HG02870 (cell line): ENCODE measurements at regions not wholly inside any gene's neighbourhood (a gene's known extent, or its start where the extent isn't known, plus 50 kb on each side); places are given as distances from the start of the nearest gene placed in this dataset.

Source experiments
- ATAC-seq: cut with Tn5 transposase; IDR thresholded peaks from one replicate; pipeline ENCODE4 v1.9.1; 2021; ENCODE audit warnings: mild to moderate bottlenecking, moderate library complexity; ENCODE audit not compliant: unreplicated experiment

DNA sequence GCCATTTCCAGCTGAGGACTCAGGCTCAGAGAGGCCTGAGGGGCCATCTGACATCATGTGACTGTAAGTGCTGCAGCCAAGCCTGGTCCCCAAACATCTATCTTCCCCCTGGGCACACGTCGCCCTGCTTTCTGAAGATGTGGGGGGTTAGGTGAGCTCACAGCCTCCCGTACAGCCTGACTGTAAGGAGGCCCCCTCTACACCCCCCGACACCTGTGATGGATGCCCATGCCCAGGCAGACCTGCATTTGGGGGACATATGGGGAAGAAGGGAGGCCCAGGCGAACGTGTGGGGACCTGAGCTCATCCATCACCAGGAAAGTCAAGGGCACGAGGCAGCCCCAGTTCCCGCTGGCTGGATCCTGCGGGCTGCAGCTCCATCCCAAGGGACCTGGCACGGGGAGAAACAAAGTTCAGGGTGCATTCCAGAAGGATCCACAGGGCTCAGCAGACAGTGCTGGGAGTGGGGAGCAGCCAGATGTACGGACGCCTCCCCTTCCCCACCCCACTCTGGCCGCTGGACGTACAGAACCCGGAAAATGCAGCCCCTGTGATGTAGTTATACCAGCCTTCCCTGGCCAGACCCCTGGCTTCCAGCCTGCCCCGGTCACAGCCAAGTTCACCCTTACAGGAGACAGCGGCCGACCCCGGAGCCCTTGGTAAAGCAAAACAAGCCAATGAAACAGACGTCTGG is 1431.4 kb downstream of the BRD1 start:
- ATAC-seq = no peak

DNA sequence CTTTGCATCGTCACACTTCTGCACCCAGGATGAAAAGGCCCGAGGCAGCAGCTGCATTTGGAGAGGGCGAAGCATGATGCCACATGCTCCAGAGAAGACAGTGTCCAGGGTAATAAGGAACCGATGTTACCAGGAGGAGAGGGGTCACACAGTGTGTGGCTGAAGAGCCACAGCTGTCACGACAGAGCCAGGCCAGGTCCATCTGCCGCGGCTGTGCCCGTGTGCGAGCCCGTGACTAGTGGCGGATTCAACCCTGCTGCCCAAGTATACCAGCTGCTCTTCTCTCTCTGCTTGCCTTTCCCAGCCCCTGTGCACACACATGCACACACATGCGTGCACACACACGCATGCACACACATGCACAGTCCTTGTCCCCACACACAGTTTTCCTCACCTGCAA is 1432.5 kb downstream of the BRD1 start:
- ATAC-seq = no peak

DNA sequence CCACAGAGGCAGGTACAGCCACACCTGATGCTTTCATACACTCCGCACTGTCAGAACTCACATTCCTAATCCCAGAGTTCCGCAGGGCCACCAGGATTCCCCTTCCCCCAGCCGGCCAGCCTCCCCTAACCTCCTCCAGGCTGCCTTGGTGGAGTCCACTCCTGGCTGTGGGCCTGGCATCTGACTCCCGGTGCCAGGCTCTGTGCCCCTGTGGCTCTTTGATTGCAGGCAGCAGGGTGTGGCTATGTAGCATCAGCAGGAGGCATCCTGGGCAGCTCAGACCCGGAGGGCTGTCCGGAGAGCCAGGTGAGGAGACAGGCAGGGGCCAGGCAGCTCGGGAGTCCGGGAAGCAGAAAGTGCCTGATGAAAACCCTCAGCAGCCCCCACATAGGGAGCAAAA is 1432.9 kb downstream of the BRD1 start:
- no peak for ATAC-seq

DNA sequence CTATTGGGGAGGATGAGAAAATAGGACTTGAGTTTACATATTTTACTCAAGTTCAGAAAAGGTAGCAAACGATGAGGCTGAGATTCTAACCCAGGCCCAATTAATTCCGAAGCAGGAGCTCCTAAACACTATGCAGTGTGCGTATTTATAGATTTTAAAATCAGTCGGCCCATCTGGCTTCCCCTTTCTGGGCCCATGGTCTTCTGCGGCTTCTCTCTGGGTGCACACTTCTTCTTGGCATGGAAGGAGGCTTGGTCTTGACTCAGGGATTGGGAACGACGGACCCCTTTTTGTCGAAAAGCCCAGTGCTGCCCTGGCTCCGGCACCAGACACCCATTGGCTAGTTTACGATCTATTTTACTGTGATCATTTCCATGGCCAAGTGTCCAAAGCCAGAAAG is 1433.8 kb downstream of the BRD1 start:
- ATAC-seq = no peak

DNA sequence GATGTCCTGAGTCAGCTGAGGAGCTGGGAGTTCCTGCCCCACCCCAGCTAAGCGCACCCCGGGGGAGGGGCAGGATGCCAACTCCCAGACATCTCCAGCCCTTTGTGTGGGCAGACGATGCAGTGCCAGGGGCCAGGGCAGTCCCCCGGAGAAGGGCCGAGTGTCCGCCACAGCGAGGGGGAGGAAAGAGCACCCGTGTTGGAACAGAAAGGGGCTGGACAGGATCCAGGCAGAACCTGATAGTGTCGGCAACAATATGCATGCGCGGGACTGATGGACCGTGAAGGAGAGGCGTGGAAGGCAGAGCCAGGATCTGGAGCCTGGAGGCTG is 1434.7 kb downstream of the BRD1 start:
- no peak for ATAC-seq

DNA sequence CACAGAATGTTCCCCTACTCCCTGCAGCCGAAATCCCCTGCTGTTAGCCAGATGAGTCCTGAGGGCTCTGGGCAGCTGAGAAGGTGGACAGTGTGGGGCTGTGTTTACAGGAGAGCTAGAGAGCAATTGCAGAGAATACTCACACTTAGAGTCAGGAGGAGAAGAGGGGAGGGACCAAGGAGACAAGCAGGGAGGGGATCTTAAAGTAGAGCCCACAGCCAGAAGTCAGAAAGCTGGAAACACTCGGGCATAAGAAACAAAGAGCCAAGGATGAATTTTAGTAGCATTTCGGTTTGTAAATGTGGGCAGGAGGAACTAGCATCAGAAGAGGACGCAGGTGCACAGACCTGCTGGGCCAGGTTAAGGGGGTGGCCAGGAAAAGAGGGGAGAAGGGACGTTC is 1435.9 kb downstream of the BRD1 start:
- no peak for ATAC-seq

DNA sequence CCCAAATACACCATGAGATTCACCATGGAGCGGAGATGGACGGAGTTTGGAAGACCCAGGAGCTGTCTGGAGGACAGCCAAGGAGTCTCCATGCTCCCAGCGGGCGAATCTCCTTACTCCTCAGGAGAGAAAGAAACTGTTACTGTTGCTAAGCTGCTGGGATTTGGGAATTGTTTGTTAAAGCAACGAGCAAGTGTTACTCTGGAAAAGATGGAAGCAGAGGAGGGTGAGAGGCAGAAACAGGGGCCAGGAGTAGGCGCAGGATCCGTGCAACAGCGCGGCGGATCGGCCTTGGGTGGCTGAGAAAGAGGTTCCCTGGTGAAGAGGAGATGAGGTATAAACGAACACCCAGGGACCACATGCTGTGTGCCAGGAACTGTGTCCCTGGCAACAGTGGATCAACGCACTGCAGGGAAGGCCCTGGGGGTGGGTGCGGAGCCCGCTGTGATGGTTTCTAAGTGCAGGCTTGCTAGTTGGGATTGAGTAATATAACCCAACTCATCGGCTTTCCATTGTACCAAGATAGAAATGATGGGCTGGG is 1436.4 kb downstream of the BRD1 start:
- no peak for ATAC-seq

DNA sequence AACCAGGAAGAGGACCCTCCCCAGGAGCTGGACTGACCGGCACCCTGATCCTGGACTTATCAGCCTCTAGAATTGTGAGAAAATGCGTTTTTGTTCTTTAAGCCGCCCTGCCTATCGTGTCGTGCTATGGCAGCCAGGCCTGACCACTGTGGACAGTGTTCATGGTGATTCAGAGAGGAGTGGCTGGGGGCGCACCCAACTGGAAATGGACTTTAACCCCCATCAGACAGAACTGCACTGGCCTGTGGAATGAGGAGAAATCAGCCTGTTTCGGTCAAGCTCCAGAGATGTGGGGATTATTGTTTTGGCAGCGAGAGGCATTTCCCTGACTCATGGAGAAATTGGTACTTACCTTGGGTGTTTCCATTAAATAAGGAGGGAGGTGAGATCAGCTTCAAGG is 1437.8 kb downstream of the BRD1 start:
- no peak for ATAC-seq

DNA sequence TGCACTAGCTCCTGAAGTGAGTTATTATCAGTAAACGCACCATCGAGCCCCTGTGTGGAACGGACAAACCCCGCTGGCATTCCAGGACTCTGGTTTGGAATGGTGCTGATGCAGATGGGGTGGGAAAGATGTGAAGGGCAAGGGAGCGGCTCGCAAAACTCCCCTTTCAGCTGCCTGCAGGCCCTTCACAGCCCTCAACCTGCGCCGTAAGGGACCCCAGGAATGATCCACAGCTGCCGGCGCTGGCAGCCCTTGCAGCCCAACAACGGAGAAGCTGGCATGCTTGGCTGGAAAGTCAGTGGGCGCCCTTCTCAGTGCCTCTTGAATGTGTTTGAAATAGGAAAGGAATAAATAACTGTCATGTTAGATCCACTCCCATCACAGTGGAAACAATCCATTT is 1445.5 kb downstream of the BRD1 start:
- no peak for ATAC-seq

DNA sequence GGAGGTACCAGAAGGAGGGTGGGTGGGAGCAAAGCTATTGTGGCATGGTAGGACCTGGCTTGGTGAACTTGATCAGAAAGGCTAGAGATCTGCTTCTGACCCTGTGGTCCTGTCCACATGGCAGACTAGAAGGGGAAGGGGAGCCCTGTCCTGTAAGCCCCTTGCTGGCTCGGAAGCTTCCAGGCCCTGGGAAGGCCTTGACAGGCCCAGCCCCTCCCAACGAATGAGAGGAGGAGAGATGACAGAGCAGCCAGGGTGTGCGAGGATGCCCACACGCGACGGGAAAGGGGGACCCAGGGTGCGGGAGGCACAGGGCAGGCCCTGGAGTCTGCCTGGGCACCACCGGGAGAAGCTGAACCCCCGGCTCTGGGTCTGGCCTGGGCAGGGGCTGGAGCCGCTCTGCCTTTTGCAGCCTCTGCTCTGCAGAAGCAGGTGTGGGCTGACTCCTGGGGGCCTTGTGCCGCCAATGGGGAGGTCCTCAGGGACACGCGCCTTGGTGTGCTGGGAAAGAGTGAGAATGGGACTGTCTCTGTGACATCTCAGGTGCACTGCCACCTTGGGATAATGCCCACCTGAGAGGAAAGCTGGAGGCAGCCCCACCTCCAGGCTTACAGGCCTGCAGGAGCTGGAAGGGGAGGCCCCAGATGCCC is 1447.5 kb downstream of the BRD1 start:
- ATAC-seq = no peak

DNA sequence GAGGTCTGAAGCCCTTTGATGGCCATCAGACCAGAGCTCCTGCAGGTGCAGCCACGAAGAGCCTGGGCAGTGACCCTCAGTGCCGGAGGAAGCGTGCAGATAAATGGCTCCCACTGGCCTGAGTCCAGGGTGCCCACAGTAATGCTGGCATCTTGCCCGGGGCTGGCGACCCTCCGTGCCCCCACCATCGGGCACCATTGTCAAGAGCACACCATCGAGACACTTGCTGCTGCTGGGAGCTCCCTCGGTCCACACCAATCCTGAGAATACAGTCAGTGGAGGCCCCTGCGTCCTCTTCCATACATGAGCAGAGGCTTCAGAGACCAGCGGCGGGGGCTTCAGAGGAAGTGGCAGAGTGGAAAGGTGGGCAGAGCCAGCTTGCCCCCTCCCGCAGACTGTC is 1448.3 kb downstream of the BRD1 start:
- no peak for ATAC-seq

DNA sequence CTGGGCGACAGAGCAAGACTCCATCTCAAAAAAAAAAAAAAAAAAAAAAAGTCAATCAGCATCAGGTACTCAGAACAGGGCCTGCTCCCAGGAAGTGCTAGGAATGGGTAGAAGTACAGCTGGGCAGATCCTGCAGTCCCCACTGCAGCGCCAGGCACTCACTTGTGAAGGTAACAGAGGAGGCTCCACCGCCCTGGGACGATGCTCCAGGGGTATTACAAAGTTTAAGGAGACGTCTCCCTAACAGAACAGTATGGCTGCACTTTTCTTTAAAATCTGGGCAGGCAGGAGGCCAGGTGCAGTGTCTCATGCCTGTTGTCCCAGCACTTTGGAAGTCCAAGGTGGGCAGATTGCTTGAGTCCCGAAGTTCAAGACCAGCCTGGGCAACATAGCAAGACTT is 1449.0 kb downstream of the BRD1 start:
- ATAC-seq = no peak

DNA sequence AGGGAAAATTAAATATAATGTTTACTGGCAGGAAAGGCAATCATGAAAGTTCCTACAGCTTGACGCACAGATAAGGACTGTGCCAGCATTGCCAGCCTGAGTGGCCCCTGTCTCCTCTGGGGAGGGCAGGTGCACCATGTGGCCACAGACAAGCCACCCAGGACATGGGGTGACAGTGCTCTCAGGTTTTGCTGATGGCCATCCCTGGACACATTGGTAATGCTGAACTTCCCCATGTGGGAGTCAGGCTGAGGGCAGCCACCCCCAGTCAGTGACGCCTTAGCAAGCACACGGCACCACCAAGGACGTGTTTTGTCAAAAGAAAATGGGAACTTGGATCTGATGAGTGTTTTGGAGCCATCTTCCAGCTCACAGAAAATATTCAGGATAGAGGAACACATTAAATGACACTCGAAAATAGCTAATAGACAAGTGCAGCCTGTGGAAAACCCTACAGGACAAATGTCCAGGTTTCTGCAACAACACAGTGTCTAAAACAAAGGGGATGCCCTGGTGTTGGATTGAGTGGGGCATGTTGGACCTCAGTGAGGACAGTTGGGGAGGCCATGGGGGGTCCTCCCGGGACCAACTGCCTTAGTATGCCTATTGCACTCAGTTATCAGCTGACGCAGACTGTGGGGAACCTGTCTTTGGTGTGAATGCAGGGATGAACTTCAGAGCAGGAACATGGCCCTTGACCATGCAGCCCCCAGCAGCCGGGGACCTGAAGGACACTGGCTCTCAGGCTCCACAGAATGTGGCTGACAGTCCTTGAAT is 1450.5 kb downstream of the BRD1 start:
- ATAC-seq = no peak

DNA sequence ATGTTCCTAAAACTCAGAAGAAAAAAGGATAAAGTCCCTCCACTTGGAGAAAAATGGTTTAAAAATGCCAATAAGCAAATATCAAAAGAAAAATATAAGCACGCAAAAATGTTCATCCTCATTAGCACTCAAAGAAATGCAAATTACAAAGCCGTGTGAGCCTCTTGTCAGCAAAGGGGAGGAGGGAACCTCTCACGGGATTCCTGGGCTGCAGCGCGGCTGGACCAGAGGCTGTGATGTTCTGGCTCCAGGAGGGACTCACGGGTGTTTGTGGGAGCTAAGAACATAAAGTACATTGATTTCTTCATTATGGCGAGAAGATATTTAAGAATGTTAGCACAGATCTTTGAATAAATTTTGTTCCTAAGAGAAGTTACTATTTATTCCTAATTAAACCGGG is 1451.2 kb downstream of the BRD1 start:
- no peak for ATAC-seq

DNA sequence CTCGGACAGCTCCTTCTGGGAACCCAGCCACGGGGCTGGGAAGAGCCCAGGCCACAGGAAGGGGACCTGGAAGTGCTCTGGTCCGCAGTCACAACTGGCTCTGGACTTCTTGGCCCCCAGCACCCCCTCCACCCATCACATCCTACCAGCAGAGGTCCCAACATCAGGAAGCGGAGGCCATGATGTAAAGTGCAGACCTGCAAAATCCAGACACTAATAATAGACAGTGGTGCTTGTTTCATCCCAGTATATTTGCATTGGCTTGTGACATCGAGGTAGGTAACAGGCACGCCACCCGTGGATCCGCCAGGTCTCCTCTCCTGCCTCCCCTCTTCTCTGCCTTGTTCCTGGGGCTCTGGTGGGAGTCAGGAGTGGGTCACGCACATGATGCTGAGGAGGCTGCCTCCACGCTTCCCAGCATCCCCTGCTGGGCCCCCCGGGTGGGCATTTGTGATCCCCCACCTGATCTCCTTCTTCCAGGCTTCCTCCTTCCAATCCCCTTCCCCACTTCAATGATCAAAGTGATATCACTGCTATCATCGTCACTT is 1454.0 kb downstream of the BRD1 start:
- no peak for ATAC-seq

DNA sequence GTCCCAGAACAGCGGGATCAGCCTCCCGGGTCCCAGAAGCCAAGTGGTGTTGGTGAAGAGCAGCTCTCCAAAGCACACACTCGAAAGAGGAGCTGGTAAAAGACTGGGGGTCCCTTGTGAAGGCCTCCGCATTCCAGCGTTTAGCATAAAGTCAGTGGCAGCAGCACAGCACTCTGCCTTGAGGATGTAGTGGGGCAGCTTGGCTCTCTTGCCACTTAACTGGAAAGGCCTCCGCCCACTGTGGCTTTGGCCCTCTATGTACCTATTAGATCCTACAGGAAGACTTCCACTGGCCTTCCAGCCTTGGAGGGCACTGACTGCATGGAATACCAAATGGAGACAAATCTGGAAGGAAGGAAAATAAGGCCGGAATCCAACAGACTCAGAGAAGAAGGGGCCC is 1455.3 kb downstream of the BRD1 start:
- no peak for ATAC-seq

DNA sequence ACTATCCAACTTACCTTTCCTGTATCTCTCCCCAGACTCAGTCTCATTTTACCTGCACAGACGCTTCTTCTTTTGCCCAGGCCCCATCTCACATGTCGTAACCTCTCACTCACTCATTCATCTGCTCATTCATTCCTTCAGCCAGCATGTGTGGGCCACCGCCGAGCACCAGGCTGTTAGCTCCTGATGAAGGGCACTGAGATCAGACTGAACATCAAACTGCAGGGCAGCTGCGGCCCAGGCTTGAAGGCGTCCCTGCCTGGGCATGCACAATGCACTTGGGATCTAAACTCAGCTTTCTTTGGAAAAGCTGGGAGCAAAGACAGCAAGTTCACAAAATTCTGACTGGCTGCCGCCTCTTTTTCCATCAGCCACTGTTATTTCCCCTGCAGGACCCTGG is 1456.3 kb downstream of the BRD1 start:
- ATAC-seq = no peak

DNA sequence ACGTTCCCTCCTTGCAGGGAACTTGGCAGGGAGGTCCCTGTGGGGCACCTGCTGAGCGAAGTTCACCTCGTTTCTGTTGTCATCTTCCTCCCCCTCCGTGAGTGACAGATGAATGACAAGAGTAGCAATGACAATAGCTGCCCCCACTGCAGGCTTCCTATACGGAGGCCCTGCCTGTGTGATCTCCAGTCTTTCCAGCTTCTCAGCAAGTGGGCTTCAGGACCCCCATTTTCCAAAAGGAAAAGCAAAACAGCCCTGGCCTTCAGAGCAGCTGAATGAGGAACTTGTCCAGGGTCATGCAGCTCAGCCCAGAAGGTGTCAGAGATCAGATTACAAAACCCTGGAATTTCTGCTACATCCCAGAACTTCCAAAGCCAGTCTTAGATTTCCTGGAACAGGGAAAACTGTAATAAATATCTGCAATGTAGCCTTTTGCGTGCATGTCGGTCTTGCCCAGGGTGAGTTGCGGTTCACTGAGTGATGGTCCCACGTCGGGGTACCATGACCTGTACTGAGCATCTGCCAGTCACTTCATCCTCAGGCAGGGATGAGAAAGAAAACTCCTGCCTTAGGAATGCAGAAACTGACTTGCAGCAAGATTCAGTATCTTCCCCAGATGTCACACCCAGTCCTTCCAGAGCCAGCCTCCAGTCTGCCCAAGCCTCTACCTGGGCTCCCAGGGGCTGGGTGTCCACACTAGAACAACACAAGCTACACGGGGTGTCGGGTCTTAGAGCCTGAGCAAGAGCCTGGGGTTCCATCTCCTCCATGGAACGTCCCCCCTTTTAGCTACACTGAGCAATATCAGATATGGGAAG is 1457.0 kb downstream of the BRD1 start:
- ATAC-seq = no peak

DNA sequence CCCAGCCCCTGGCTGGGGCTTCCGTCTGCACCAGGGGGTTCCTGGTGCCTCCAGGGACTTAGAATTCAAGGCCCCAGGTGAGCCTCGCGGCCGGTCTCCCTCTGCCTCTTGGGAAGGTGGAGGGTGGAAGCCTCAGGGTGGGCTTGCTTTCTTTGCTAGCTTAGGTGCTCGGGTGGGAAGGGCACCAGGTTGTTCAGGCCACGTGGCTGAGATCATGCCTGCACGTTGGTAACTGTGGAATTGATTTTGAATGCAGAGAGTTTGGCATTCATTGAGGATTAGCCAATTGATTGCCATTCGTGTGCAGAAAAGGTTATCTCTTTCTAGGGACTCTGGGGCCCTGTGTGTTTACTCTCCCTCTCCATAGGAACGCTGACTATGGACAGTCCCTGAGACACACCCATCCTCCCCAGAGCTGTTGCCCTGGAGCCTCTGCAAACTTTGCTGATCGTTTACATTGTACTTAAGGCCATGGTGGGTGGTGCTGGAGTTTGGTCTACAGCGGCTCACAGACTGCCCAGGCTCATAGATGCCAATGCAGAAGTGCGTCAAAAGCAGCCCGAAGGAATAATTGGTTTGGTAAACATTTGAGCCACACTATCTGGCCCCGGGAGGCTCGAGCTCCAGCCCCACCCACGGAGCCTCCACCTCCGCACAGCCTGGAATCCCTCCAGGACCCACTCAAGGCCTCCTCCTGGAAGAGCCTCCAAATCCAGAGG is 1457.7 kb downstream of the BRD1 start:
- no peak for ATAC-seq

DNA sequence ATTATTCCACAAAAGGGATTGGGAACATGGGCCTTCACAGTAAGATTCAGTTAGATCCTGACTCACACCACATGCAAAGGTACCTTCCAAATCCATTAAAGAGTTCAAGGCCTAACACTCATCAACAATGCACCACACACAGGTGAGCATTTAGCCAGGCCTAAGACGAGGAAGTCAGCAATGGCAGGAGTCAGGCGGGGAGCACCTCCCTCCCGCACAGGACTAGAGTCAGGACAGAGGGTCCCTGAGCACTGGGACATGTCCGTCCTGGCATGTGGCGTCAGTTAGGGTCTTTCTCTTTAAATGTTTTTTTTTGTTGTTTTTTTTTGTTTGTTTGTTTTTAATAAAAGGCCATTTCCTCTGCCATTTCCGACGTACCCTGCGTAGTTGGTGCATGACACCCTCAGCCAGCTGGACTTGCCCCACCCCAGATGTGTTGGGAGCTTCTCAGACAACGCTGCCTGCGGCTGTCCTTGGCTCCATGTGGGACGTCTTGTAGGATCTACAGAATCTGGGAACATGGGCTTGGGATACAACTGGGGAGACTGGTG is 1458.6 kb downstream of the BRD1 start:
- ATAC-seq = no peak
